ENCODE measurements at regions not wholly inside any gene's neighbourhood (a gene's known extent, or its start where the extent isn't known, plus 50 kb on each side); places are given as distances from the start of the nearest gene placed in this dataset.

DNA sequence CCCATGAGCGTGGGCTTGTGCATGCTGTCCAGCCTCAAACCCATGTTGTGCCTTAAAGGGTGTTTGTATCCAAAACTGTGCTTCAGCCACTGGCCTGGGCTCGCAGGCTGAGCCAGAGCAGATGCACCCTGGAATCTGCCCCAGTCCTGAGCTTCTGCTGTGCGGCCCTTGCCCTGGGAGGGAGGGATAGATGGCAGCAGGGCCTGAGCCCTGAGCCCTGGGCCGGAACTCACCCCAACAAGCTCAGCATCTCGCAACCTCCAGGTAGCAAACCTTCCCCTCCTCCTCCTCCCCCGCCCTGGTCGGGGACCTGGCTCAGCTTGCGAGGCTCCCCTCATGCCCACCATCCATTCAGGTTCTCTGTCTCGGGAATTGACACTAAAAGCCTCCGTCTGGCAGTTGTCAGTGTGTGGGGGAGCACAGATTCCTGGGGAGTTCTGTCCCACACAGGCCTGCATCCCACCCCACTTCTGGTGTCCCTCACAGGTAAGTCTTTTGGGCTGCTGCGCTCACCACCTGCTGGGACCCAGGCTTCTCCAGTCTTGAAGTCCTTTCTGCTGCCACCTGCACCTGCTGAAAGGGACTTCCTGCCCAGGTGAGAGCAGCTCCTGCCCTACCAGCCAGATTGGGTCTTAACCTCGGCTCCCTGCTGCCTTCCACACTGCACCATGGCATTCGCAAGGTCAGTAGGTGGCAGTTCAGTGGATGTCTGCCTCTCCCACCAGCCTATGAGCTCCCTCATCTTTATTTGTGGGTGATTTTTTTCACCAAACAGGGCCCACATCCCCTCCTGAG, 55.2 kb upstream of the OLFM1 start:
- no peak for DNase-seq

DNA sequence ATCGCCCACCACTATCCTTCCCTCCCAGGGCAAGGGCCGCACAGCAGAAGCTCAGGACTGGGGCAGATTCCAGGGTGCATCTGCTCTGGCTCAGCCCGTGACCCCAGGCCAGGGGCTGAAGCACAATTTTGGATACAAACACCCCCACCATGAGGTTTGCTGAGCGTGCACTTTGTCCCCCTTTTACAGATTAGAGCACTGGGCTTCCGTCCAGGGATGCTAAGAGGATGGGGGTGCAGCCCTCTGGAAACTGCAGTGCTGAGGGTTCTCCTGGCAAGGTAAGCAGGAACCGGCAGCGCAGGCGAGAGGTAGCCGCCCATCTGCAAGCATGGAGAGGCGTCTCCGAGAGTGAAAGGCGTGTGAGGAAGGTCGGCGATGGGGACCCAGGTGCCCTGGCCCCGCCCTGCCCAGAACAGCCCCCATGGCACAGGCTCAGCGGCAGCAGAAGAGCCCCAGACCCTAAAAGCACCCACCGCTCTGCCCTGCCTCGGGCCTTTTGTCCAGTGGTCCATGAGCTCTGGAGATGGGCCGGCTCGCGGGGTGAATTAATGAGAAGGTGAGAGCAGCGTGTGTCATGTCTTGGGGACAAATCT, 54.5 kb upstream of the OLFM1 start:
- DNase-seq: no peak

DNA sequence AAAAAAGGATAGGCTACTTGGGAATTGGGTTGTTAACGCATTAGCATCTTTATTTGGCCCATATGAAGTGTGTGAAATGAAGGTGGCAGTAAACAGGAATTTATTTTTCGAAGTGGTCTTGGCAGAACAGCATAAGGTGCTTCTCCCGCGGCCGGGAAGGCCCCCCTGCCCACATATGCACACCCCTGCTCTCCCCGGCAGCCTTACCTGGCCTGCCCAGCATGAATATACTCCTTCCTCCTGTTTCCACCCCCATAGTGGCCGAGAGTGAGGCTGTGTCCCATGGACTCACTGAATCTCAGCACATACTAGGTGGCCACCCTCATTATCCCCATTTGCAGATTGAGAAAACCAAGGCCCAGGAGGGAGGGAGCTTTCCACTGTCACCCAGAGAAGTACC, 54.0 kb upstream of the OLFM1 start:
- DNase-seq: no peak

DNA sequence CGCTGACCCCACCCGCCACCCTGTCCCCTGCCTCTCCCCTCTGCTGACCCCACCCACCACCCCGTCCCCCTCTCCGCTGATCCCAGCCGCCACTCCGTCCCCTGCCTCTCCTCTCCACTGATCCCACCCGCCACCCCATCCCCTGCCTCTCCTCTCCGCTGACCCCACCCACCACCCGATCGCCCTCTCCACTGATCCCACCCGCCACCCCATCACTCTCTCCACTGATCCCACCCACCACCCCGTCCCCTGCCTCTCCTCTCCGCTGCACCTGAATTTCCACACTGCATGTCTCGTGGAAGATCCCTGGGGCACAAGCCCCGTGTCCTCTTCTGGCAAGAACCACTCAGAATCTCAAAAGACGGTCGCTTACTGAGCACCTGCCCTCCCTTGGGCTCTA, 53.4 kb upstream of the OLFM1 start:
- no peak for DNase-seq

DNA sequence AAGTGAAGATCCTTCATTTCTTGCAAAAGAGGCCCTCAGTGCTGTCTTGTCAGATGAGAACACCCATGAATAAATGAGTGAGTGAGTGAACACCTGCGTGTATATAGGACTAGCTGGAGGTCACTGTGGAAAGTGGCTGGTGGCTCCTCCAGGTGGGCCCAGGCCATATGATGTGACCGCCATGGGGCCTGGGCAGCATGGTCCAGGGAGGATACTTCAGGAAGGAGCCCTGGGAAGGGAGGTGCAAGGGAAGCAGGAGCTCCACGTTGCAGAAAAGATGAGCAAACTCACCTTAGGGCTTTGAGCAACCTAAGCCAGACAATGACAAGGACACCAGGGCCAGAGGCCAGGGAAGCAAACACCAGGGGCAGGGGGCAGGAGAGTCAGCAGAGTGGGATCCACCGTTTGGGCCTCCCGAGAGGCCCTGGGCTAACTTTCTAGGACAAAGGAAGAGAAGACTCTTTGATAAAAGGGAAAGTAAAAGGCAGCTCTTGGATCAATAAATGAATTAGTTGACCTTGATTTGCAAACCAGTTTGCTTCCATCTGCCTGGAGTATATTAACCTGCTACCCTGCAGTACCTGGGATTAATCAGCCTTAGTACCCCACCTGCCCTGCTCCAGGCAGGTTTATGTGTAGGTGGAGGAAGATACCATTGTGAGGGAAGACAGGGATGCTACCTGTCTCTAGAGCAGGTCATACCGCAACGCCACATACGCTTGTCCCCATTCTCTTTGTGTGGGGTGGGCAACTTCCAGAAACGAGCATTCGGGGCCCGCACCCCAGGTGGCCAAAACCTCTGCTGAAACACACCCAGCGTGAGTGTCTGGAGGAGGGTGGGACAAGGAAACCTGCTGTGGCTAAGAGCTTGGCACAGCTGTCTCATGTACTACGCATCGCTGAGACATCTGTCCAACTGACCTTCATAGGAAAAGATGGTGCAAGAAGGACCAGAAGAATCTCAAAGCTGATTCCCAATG, 51.4 kb upstream of the OLFM1 start:
- no peak for DNase-seq

DNA sequence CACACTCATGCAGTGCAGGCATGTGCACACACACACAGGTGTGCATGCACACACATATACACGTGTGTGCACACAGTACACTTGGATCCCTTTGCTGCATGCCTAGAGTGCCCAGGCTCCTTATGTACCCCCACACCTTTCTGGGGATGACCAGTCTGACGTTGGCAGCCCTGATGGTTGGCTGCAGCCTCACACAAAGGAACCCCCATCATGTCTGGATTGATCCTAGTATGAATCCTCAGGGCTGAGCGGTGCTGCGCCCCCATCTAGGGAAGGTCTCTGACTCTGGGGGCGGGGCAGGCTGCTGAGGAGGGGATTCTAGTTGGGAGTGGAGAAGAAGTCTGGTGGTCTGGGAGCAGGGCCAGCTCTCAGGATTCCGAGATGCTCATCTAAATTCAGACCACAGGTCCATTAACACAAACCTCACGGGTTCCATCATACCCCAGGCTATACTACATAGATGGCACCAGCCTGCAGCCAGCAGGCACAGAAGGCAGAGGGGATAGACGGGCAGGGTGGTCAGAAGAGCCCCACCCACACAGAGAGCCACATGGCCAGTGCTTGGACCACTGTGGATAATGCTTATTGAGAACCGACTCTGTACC, 50.5 kb upstream of the OLFM1 start:
- no peak for DNase-seq

DNA sequence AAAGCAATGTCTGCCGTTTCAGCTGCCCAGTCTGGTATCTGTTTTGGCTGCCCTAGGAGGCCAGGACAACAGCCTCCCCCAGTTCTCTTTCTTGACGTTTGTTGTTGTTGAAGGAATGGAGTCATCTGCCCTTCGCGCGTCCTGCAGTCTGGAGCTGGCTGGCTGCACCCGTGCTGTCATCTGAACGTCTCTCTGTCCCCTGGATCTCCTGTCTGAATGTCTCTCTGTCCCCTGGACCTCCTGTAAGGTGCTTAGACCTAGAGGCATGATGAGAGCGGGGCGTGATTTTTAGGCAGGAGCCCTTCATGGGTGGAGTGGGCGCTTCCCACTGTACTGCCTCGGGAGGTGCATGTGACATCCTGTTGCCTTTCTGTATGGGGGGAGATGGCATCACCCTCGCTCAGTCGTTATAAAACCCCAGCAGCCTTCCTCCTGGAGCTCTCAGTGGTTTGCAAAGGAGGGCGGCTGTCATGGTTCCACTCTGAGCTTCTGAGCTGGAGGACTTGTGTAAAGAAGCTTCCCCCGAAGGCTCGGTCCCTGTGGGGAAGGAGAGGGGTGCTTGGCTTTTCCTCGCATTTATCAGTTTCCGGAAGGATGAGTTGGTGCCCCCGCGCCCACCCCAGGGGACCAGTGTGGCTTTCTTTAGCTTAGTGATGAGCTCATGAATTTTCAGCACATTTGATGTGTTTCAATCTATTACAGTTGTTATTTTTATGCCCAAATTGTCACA, 49.8 kb upstream of the OLFM1 start:
- no peak for DNase-seq

Measured in Kasumi-1 (cell line).